Smooth muscle cell (in vitro differentiated cells): ENCODE measurements at regions not wholly inside any gene's neighbourhood (a gene's known extent, or its start where the extent isn't known, plus 50 kb on each side); places are given as distances from the start of the nearest gene placed in this dataset.
A peak's percentile ranks its signal among the peaks of the same experiment; 100 is the strongest.

Experiments used
- DNase-seq: peaks from one replicate; lab custom pipeline; 2025; ENCODE audit not compliant: unreplicated experiment; lab: John Stamatoyannopoulos, UW
- H2AFZ ChIP-seq: fragments of 200-600 bp; sonication (generic); 2 replicates; pipeline ENCODE4 v1.6.0; 2016; ENCODE audit warnings: antibody characterized with exemption, low read depth, mild to moderate bottlenecking
- H3F3A ChIP-seq: fragments of 200-600 bp; sonication (generic); 2 replicates; pipeline ENCODE4 v1.6.0; 2017; ENCODE audit warnings: antibody characterized with exemption, low read depth
- H3K27ac ChIP-seq: fragments of 200-600 bp; sonication (generic); 2 replicates; pipeline ENCODE4 v1.5.1; 2016; ENCODE audit warnings: low read depth, mild to moderate bottlenecking
- H3K27me3 ChIP-seq: fragments of 200-600 bp; sonication (generic); 2 replicates; pipeline ENCODE4 v1.6.1; 2016; ENCODE audit warnings: low read depth, mild to moderate bottlenecking
- H3K36me3 ChIP-seq: fragments of 200-600 bp; sonication (generic); 2 replicates; pipeline ENCODE4 v1.5.1; 2016; ENCODE audit warnings: low read depth
- H3K4me1 ChIP-seq: fragments of 200-600 bp; sonication (generic); 2 replicates; pipeline ENCODE4 v1.5.1; 2016; ENCODE audit warnings: low read depth
- H3K4me2 ChIP-seq: fragments of 200-600 bp; sonication (generic); 2 replicates; pipeline ENCODE4 v1.6.0; 2016; ENCODE audit warnings: mild to moderate bottlenecking
- H3K4me3 ChIP-seq: fragments of 200-600 bp; sonication (generic); 2 replicates; pipeline ENCODE4 v1.5.1; 2016; ENCODE audit warnings: mild to moderate bottlenecking
- H3K79me2 ChIP-seq: fragments of 200-600 bp; sonication (generic); 2 replicates; pipeline ENCODE4 v1.6.0; 2016; ENCODE audit warnings: low read depth, mild to moderate bottlenecking
- H3K9ac ChIP-seq: fragments of 200-600 bp; sonication (generic); 2 replicates; pipeline ENCODE4 v1.6.0; 2016; ENCODE audit warnings: low read depth
- H3K9me3 ChIP-seq: fragments of 200-600 bp; sonication (generic); replicated peaks from 2 replicates; pipeline ENCODE4 v1.5.1; 2016; ENCODE audit warnings: low read depth
- H4K20me1 ChIP-seq: fragments of 200-600 bp; sonication (generic); 2 replicates; pipeline ENCODE4 v1.6.0; 2016; ENCODE audit warnings: low read depth
- CTCF ChIP-seq: fragments of 200-600 bp; sonication (generic); IDR thresholded peaks from 2 replicates; pipeline ENCODE4 v1.5.1; 2017; ENCODE audit warnings: borderline replicate concordance, mild to moderate bottlenecking, antibody characterized with exemption; ENCODE audit not compliant: insufficient read depth, poor library complexity, severe bottlenecking
- WGBS: methylation state at CpG from one replicate; pipeline ENCODE4 v1.1.7; 2016; ENCODE audit warnings: low lambda C conversion rate; 5-methylcytosine and 5-hydroxymethylcytosine counted together

GRCh38 chr13:79225487-79226232, 180.4 kb downstream of the RBM26 start:
- 46% methylated on average over 5 of the region's 5 CpGs for WGBS
- peak overlapping the region; percentile 71 for H3K27ac ChIP-seq
- H3K4me2 ChIP-seq, result peak overlapping the region; percentile 21
- no peaks in the 10 kb centered on the region for H3K27me3 ChIP-seq
- H4K20me1 ChIP-seq, result no peaks in the 10 kb centered on the region
- no peak overlapping the region for H3K4me3 ChIP-seq
- no peaks in the 10 kb centered on the region for H3F3A ChIP-seq
- no peak for TF ChIP-seq CTCF
- no peaks in the 10 kb centered on the region for H3K79me2 ChIP-seq
- no peaks in the 10 kb centered on the region for H3K9me3 ChIP-seq
- H3K36me3 ChIP-seq, result no peaks in the 10 kb centered on the region
- peaks cover 5% of the 10 kb centered on the region for H3K4me1 ChIP-seq
- no peak overlapping the region for H2AFZ ChIP-seq
- DNase-seq, result no peak
- peak overlapping the region; percentile 9 for H3K9ac ChIP-seq

GRCh38 chr13:79222427-79223205, 183.4 kb downstream of the RBM26 start:
- H3K27me3 ChIP-seq, result no peaks in the 10 kb centered on the region
- no peak overlapping the region for H3K4me2 ChIP-seq
- 94% methylated on average over 4 of the region's 4 CpGs for WGBS
- peaks cover 5% of the 10 kb centered on the region for H3K4me1 ChIP-seq
- TF ChIP-seq CTCF, result no peak
- no peak overlapping the region for H2AFZ ChIP-seq
- no peaks in the 10 kb centered on the region for H3F3A ChIP-seq
- H3K4me3 ChIP-seq, result no peak overlapping the region
- no peaks in the 10 kb centered on the region for H3K9me3 ChIP-seq
- H3K36me3 ChIP-seq, result no peaks in the 10 kb centered on the region
- DNase-seq, result no peak
- no peak overlapping the region for H3K27ac ChIP-seq
- H3K9ac ChIP-seq, result no peak overlapping the region
- no peaks in the 10 kb centered on the region for H4K20me1 ChIP-seq
- H3K79me2 ChIP-seq, result no peaks in the 10 kb centered on the region

DNA sequence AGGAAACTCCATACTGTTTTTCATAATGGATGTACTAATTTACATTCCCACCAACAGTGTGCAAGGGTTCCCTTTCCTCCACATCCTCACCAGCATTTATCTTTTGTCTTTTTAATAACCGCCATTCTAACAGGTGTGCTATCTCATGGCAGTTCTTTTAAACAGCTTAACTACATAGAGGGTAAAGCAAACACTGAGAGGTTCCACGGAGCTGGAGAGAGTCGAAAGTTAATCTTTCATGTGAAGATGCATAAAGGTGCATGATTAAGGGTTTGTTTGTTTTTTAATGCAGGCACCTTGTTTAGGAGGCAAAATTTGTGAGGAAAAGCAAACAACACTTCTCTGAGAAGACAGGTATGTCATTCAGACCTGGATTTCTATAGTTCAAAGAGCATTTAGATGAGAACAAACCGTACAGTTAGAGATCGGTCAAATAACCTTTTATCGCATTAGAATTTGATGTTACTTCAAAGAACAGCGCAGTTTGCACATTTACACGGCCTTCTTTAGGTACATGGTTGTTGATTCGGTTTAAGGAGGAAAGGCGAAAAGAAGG, 193.9 kb downstream of the RBM26 start:
- no peak overlapping the region for H3K9ac ChIP-seq
- no peaks in the 10 kb centered on the region for H4K20me1 ChIP-seq
- WGBS, result 89% methylated on average over 10 of the region's 10 CpGs
- H3K36me3 ChIP-seq, result no peaks in the 10 kb centered on the region
- no peak overlapping the region for H2AFZ ChIP-seq
- no peak overlapping the region for H3K4me3 ChIP-seq
- H3K4me2 ChIP-seq, result no peak overlapping the region
- DNase-seq, result no peak
- no peak overlapping the region for H3K27ac ChIP-seq
- TF ChIP-seq CTCF, result no peak
- H3K79me2 ChIP-seq, result no peaks in the 10 kb centered on the region
- no peaks in the 10 kb centered on the region for H3F3A ChIP-seq
- H3K4me1 ChIP-seq, result no peaks in the 10 kb centered on the region
- no peaks in the 10 kb centered on the region for H3K27me3 ChIP-seq
- no peaks in the 10 kb centered on the region for H3K9me3 ChIP-seq
